GOT3 (cell line): ENCODE measurements at regions not wholly inside any gene's neighbourhood (a gene's known extent, or its start where the extent isn't known, plus 50 kb on each side); places are given as distances from the start of the nearest gene placed in this dataset.
"Not testable (repeated sequence)": the region's sequence is repeated elsewhere in the genome, so short reads cannot be mapped to it uniquely, and the experiment has no call there.

Experiments used
- DNase-seq: peaks from one replicate; lab custom pipeline; 2025; ENCODE audit warnings: mixed read lengths; lab: John Stamatoyannopoulos, UW

DNA sequence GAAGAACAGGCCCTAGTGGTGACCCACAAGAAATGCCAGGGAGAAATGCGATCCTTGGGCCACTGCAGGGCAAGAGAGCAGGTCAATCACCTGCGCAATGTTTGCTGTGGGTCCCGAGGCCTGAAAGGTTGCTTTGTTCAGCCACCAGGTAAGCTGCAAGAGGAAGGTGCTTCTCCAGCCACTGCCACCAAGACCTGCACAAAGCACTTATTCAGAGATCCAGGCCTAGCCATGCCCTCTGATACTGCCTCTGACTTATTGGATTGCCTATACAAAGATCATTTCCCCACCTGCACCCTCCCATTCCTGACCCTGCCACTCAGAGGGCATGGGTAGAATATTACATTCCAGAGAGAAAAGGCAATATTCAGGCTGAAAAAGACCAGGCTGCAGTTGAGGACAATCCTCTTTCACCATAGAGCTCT is 349.4 kb upstream of the NFIA start:
- DNase-seq: no peak

DNA sequence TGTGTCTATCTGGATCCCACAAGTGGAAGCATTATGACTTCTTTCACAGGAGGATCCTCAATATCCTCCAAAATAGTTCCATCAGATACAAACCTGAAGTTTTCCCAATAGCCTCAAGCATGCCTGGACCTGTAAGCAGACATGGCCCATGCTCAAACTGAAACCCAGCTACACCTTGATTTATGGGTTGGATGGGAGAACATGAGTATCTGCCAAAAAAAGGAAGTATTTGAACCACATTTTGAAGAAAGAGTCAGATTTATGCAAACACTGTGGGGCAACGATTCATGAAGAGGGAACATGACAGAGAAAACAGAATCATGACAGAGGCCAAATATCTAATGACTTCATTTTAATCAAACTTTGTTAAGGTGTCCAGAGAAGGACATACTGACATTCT is 351.0 kb upstream of the NFIA start:
- DNase-seq: no peak

DNA sequence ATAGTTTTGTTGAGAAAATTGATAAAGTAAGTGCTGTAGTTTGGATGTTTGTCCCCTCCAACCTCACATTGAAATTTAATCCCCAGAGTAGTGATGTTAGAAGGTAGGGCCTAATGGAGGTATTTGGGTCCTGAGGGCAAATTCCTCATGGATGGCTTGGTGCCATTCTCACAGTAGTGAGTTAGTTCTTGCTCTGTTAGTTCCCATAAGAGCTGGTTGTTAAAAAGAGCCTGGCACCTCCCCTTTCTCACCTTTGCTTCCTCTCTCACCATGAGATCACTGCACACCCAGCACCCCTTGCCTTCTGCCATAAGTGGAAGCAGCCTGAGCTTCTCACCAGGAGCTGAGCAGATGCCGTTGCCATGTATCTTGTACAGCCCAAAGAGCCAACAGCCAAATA is 354.8 kb upstream of the NFIA start:
- DNase-seq: no peak

DNA sequence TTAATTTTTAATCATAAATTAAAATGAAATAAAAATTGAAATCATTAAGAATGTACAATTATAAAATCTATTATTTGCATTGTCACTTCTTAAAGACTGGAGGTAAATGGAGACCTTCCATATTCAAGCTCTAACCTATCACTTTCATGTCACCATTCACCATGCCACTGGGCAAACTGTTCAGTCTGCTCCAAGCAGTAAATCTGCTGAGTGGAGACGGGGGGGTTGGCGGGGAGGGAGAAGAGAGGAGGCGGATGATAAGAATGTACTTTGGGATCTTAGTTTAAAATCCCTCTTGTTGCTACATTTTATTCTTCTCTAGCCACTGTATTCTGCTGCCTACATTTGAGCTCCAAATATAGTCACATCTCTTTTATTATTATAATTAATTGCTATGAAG is 365.9 kb upstream of the NFIA start:
- no peak for DNase-seq

DNA sequence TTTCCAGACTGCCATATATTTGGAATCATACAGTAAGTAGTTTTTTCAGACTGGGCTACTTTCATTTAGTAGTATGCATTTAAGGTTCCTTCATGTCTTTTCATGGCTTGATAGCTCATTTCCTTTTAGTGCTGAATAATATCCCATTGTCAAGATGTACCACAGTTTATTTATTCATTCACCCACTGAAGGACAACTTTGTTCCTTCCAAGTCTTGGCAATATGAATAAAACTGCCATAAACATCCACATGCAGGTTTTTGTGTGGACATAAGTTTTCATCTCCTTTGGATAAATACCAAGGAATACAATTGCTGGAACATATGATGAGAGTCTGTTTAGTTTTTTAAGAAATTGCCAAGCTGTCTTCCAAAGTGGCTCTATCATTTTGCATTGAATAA is 366.4 kb upstream of the NFIA start:
- DNase-seq: no peak

DNA sequence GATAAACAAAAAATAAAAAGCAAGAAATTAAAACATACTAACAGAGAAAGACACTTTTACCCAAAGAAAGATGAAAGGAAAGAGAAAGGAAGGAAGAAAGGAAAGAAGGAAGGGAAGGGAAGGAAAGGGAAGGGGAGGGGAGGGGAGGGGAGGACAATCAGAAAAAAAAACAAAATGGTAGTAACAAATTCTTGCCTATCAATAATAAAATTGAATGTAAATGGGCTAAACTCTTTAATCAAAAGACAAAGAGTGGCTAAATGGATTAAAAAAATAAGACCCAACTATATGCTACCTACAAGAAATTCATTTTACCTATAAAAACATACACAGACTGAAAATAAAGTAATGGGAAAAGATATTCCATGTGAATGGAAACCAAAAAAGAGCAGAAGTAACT is 372.9 kb upstream of the NFIA start:
- no peak for DNase-seq

DNA sequence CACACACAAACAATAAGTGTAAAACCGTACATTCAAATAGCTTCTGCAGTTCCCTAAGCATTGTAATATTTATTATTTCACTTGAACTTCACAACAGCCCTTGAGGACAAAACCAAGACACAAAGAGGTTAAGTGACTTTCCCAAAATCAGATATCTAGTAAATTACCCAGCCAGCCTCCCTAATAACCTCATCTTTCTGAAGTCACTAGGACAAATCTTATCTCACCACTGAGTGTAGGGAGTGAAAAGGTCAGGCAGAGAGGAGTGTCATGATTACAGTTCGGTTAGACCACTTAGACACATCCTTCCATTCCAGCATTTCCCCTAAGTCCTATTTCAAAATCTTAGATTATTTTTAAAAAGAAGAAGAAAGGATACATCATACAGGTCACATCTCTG is 377.3 kb upstream of the NFIA start:
- DNase-seq: no peak

DNA sequence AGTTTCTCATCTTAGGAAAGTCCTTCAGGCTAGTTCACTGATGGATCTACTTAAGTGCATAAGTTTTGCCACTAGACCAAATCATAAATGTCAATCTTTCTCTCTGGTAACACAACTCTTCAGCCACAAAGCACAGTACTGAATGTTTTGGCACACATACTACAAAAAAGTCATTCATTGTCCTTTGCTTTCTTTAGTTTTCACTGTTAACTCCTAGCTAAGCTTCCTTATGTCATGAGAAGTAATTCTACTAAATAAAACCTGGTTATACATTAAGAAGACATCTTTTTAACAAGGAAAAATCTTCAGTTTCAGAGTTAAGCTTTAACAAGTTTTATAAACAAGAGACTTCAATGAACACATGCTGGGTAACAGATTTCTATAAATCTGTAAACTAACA is 379.2 kb upstream of the NFIA start:
- DNase-seq: no peak

DNA sequence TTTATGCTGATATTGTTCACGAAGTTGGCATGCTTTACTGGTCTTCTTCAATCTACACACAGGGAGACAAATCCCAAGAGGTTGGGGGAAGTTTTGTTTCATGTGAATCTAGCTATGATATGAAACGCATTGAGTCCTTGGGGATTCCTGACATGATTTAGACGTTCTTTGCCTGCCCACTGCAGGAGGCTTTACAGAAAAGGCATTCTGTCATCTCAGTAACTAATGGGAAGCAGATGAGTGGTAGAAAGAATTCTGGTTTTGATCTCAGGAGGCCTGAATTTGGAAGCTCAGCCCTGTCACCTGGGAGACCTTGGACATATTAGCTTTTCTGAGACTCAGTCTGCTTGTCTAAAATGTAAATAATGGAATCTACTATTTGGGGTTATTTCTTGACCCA is 383.0 kb upstream of the NFIA start:
- DNase-seq: no peak

DNA sequence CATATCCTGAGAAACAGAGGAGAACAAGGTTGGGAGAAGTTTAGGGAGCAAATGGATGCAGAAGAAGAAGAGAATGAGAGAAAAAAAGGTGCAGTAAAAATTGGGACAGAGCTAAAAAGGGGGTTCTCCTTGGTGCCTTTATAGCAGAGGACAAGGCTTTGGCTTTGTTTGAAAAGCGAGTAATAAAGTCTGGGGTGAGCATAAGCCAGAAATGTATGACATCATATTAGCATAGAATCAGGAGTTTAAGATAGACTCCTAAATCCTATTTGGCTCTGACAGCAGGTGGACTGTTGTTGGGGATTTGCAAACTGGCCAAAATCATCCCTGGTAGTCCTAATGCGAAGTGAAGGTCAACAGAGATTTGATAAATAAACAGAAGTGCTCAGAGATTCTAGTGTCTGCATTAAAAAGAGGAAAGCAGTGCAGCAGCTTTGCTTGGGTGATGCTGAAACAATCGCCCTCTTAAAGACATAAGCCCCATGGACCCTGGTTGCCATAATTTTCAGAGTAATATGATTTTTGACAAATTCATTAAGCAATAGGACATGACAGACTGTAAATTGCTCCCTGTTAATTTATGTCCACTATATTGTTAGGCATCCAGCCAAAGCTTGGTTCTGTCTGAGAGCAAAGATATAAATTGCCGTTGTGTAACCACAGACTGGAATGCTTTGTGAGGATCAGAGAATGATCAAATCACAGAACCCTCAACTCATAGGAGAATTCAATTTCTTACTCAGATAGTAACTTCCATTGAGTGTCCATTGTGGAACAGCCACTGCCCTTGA is 385.0 kb upstream of the NFIA start:
- DNase-seq: no peak

DNA sequence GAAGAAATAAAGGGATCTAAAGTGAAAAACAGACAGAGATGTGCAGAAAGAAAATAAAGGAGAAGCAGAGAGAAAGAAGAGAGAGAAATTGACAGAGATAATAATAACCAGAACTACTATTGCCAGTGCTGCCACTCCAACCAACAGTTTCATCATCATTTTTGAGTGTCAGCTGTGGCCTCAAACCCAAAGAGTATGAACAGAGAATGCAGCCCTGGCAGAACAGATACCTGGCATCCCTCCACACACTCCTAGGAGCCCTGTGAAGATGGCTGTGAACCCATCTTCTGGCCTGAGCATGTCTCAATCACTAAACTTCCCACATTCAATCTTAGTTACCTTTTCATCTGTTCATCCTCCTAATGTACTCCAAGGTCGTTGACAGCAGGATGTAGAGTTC is 385.8 kb upstream of the NFIA start:
- no peak for DNase-seq

DNA sequence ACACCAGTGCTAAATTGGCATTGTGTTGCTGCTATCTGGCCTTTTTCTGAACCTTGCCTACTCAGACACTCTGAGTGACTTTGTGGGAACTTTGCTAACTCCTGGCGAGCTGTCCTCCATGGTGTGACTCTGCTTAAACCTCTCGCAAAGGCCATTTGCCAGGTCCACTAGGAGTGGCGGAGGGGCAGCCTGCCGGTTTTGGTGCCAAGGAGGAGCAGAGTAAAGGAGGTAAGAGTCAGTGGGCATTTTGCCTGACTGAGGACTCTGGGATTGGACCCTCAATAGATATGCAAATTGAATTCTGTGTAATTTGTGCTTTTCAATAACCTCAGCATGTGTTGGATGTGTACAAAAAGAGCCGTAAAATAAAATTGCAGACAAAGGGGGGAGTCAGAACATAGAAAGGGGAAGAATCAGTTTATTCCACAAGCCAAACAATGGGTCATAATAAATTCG is 386.6 kb upstream of the NFIA start:
- no peak for DNase-seq

DNA sequence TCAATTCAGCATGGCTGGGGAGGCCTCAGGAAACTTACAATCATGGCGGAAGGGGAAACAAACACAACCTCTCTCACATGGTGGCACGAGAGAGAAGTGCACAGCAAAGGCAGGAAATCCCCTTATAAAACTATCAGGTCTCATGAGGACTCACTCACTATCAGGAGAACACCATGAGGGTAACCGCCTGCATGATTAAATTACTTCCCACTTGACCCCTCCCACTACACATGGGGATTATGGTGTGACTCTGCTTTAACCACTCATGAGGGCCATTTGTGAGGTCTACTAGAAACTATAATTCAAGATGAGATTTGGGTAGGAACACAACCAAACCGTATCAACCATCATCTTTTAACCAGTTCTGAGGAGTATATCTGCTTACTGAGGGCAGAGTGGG is 387.4 kb upstream of the NFIA start:
- no peak for DNase-seq

DNA sequence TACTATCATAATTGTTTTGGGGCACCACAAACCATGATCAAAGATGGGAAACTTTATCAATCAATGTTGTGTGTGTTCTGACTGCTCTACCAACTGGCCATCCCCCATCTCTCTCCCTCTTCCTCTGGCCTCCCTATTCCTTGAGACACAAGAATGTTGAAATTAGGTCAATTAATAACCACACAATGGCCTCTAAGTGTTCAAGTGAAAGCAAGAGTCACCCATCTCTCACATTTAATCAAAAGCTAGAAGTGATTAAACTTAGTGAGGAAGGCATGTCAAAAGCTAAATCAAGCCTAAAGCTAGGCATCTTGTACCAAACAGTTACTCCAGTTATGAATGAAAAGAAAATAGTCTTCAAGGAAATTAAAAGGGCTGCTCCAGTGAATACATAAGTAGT is 390.3 kb upstream of the NFIA start:
- DNase-seq: no peak

DNA sequence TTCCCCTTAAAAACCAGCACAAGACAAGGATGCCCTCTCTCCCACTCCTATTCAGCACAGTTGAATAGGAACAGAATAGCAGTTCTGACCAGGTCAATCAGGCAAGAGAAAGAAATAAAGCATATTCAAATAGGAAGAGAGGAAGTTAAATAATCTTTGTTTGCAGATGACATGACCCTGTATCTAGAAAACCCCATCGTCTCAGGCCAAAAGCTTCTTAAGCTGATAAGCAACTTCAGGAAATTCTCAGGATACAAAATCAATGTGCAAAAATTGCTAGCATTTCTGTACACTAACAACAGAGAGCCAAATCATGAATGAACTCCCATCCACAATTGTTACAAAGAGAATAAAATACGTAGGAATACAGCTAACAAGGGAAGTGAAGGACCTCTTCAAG is 394.1 kb upstream of the NFIA start:
- DNase-seq: not testable (repeated sequence)

DNA sequence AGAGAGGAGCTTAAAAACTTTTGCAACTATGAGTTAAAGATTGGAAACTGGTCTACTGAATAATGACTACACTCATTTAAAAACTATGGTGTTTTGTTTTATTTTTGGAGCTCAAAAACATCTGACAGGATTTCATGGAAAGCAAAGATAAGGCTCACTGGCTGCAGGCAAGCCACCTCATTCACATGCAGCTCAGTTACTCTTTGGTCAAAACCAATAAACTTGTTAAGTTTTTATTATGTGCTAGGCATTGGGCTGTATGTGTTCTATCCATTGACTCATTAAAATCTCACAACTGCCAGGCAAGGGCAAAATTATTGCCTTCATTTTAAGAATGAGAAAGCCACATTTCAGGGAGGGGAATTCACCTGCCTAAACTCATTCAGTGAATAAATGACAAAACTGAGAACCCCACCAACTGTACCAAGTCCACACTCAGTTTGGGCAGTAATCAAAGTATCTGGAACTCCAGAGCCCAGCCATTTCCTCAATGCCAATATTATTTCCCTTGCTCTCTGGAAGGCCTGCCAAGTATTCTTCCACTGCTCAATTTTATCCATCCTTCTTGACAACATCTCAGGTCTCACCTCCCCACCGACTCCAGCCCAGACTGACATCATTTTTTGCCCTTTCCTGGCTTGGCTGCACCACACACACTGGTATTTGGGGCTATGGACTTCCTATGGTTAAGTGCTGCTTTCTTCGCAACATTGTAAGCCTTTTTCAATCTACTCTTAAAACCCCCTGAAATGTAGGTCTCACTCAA is 401.1 kb upstream of the NFIA start:
- no peak for DNase-seq

DNA sequence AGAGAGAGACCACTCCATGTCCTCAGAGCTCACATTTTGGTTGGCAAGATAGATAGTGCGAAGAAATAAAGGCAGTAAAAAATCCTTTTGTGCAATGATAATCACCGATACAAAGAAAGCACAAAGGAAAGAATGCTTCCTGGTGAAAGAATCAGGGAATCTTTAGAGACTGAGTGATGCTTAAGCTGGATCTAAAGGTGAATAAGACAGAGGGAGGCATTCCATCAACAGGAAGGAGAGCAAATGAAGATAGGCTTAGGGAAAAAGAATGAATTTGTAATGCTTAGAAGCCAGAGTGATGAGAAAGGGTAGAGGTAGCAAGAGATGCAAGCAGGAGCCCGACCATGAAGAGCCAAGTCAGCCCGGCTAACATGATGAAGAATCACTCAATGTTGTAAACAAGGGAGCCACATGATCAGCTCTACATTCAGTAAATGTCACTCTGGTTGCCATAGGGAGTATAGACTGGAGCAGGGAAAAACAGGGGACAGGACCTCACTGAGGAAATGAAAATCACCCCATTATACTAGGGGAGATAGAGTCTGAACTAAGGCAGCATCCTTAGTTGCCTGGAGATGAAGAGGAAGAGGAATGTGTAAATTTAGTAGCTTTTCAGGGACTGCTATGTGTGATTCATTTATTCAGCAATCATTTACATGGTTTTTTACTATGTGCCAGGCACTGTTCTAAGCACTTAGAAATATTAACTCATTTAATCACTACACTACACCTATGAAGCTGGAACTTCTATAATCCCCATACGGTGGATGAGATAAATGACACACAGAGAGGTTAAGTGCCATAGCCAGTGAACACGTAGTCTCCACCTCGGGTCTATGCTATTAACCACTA is 402.6 kb upstream of the NFIA start:
- no peak for DNase-seq

DNA sequence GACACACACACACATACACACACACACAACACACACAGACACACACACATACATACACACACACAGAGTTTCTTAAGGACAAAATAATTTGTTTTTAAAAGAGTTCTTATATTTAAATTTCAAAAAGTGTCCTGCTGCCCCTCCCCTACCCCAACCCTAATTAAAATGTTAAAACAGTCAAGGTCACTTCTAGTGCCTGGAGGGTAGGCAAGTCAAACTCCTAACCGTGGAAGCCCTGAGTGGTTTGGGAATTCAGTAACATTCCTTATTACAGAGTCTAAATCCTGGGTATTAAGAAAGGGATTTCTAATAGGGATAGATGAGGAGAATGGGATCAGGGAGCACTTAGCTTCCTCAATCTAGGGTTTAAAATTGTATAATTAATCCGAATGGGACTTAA is 403.6 kb upstream of the NFIA start:
- DNase-seq: no peak

DNA sequence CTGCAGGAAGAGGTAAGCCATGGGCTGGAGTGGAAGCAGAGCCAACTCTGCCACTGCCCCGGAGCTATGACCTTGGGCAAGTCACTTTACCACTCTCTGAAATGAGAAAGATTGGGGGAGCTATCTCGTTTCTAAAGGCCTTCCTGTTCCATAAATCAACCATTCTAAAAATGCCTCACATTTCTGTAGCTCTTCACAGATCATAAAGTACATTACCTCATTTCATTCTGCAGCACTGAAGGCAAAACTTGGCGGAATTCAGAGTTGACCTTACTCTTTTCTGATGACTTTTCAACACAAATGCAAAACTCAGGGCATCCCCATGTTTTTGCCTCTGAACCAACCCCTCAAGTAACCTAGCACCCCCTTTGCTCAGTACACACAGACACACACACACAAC is 404.0 kb upstream of the NFIA start:
- no peak for DNase-seq

DNA sequence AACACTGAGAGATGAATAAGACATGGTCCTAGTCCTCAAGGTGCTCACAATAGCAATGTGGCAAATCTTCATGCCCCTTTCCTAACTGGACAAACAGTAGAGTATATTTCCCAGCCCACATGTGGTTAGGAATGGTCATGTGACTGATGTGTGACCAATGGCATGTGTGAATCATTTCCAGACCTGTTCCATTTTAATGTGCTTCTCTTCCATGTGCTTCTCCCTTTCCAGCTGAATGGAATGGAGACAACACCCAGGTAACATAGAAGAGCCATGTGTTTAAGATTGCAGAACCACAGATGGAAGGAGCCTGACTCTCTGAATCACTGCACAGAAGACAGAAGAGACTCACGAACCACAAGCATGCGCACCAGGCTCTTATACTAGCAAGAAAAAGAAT is 409.9 kb upstream of the NFIA start:
- no peak for DNase-seq

DNA sequence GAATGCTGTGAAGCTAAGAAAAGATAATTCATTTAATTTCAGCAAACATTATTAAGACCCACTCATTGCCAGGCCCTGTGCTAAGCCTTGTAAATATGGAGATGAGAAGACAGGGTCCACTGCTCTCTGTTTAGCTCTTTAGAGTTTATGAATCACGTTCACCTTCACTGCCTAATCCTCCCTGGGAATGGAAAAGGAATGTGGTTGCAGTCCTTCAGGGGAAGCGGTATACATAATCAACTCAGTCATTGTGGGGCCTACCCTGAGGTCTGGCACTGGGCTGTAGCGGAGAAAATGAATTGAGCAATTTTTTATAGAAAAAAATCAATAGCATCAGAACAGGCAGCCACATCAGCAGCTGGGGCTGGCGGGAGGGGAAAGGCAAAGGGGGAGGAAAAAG is 412.1 kb upstream of the NFIA start:
- DNase-seq: no peak

DNA sequence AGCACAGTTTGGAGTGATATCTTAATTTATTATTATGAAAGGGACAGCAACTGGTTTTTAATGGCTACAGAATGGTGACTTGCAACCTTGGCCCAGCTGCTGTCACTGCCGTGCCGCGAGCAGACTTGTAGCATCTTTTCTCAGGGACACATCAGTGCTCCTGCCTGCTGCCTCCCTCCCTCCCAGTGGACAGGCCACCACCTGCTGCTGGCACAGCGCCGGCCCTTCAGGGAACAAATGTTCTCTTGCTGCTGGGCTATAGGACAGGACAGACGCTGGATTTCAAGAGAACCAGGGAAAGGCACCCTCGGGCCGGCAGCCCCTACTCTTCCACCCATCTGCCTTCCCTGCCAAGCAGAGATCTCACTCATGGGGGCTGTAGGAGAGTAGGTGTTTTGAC is 413.8 kb upstream of the NFIA start:
- no peak for DNase-seq

DNA sequence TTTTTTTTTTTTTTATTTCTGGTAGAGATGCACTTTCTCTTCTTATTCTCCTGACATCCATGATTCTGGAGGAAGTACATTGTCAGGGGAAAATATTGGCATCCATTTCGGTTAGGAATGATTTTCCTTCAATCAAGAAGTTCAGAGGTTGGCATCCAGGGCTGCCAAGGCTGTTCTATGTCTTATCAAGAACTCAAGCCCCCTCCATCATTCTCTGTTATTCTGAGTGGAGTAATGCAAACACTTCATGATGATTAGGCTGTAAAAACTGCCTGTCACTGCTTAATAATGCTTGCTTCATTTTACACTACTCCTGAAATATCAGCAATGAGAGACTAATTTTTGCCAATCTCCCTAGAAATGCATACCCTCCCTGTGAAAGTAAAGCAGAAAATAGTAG is 417.1 kb upstream of the NFIA start:
- no peak for DNase-seq
